ENCODE measurements at regions not wholly inside any gene's neighbourhood (a gene's known extent, or its start where the extent isn't known, plus 50 kb on each side); places are given as distances from the start of the nearest gene placed in this dataset.

DNA sequence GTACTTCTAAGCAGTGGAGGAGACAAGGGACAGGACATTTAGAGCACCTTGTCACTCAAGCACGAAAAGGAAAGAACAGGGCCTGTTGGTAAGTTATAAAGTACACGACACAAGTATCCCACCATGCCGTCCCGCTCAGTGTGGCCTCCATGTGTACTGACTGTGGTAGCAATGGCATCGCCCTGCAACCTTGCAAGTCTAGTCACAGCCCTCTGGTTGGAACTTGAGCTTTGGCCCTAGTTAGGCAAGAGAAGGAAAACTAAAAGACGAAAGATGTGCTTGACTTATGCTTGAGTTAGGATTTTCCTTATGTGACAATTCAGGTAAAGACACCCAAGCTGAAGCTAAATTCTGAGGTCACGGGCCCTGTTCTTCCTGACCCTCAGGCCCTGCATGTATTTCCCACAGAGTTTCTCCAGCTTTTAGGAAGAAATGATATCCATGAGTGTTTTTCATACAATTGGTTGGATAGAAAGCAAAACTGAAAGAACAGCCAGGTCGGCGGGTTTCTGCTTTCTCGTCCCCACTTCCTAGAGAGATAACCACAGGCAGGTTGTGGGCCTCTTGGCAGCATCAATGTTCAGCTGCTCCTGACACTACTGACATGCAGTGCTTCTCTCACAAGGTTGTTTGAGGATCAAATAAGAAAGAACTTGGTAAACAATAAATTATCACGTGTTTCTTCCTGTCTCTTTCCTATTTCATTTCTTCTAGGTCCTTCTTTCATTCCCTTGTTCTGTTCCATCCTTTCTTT, 216.2 kb downstream of the IRS2 start:
- FAIRE-seq: no peak
- no peak overlapping the region for H3K27ac ChIP-seq (ENCODE audit: control insufficient read depth, insufficient read depth, low read length)
- no peaks in the 10 kb centered on the region for H3K9me3 ChIP-seq (ENCODE audit: control insufficient read depth, low read depth, low read length)
- no peaks in the 10 kb centered on the region for H3K4me1 ChIP-seq (ENCODE audit: control insufficient read depth, extremely low read depth, insufficient read depth, low read length)
- H3K36me3 ChIP-seq (ENCODE audit: control insufficient read depth in 2 of 2, extremely low read depth in 1 of 2, insufficient read depth in 2 of 2, low read length in 2 of 2): no peaks in the 10 kb centered on the region
- H3K4me3 ChIP-seq (ENCODE audit: control insufficient read depth in 2 of 3, extremely low read depth in 1 of 3, insufficient read depth in 2 of 3, low read depth in 1 of 3, low read length in 3 of 3): no peak overlapping the region
- H3K79me2 ChIP-seq (ENCODE audit: control insufficient read depth, insufficient read depth, low read length): no peaks in the 10 kb centered on the region
- TF ChIP-seq, protein P1, sequence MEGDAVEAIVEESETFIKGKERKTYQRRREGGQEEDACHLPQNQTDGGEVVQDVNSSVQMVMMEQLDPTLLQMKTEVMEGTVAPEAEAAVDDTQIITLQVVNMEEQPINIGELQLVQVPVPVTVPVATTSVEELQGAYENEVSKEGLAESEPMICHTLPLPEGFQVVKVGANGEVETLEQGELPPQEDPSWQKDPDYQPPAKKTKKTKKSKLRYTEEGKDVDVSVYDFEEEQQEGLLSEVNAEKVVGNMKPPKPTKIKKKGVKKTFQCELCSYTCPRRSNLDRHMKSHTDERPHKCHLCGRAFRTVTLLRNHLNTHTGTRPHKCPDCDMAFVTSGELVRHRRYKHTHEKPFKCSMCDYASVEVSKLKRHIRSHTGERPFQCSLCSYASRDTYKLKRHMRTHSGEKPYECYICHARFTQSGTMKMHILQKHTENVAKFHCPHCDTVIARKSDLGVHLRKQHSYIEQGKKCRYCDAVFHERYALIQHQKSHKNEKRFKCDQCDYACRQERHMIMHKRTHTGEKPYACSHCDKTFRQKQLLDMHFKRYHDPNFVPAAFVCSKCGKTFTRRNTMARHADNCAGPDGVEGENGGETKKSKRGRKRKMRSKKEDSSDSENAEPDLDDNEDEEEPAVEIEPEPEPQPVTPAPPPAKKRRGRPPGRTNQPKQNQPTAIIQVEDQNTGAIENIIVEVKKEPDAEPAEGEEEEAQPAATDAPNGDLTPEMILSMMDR (optimal IDR thresholded peaks at IDR 0.05 in 1 of 3, IDR thresholded peaks at IDR 0.05 in 1 of 3, conservative IDR thresholded peaks at IDR 0.05 in 1 of 3; ENCODE audit: extremely low read depth in 1 of 3, insufficient read depth in 2 of 3, low read length in 3 of 3): no peak
- no peak for TF ChIP-seq EZH2 (IDR thresholded peaks at IDR 0.05; ENCODE audit: low read length)
- no peaks in the 10 kb centered on the region for H3K27me3 ChIP-seq (ENCODE audit: control insufficient read depth, extremely low read depth, insufficient read depth, low read length)
- H2AFZ ChIP-seq (ENCODE audit: control insufficient read depth, low read length): no peak overlapping the region
- dilution Hi-C loops (cut with MboI; ENCODE audit: extremely low pct_ligation_motif_present, low sequenced_read_pairs): no loop called here
- no peaks in the 10 kb centered on the region for H3K9me1 ChIP-seq (ENCODE audit: control insufficient read depth, extremely low read depth, insufficient read depth, low read length)
- H3K9ac ChIP-seq (ENCODE audit: control insufficient read depth, extremely low read depth, insufficient read depth, low read length): no peak overlapping the region
- no peaks in the 10 kb centered on the region for H4K20me1 ChIP-seq (ENCODE audit: control insufficient read depth, extremely low read depth, insufficient read depth, low read length)
- H3K4me2 ChIP-seq (ENCODE audit: control insufficient read depth, extremely low read depth, insufficient read depth, low read depth, low read length): no peak overlapping the region
- DNase-seq (ENCODE audit: low read depth, low spot score): no peak

DNA sequence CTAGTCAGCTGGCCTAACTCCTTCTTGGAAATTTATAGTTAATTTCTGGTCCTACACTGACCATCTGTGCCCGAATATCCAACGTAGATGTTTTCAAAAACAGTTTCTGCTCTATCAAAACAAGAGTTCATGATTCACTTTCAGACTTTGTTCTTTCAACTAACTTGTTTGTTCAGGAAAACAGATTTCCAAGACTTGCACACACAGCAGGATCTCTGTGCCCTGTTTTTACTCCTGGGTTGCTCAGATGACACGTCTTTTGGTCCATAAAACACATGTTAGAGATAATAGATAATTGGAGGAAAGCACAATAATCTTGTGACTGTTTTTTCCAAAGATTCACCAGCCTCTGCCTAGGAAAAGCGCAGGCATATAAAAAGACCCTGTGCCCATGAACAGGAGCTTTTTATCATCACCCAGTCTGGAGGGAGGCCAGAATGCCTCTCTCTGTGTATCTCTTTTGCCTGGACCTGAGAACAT, 218.0 kb downstream of the IRS2 start:
- Histone ChIP-seq H3K27me3 (ENCODE audit: control insufficient read depth, extremely low read depth, insufficient read depth, low read length) (no peaks in the 10 kb centered on the region), H3K27ac (ENCODE audit: control insufficient read depth, insufficient read depth, low read length) (no peak overlapping the region), H4K20me1 (ENCODE audit: control insufficient read depth, extremely low read depth, insufficient read depth, low read length) (no peaks in the 10 kb centered on the region), H3K9me1 (ENCODE audit: control insufficient read depth, extremely low read depth, insufficient read depth, low read length) (no peaks in the 10 kb centered on the region), H3K4me2 (ENCODE audit: control insufficient read depth, extremely low read depth, insufficient read depth, low read depth, low read length) (no peak overlapping the region), H3K9me3 (ENCODE audit: control insufficient read depth, low read depth, low read length) (no peaks in the 10 kb centered on the region), H3K4me3 (ENCODE audit: control insufficient read depth in 2 of 3, extremely low read depth in 1 of 3, insufficient read depth in 2 of 3, low read depth in 1 of 3, low read length in 3 of 3) (no peak overlapping the region), H3K79me2 (ENCODE audit: control insufficient read depth, insufficient read depth, low read length) (no peaks in the 10 kb centered on the region), H3K4me1 (ENCODE audit: control insufficient read depth, extremely low read depth, insufficient read depth, low read length) (no peaks in the 10 kb centered on the region), H2AFZ (ENCODE audit: control insufficient read depth, low read length) (no peak overlapping the region), H3K36me3 (ENCODE audit: control insufficient read depth in 2 of 2, extremely low read depth in 1 of 2, insufficient read depth in 2 of 2, low read length in 2 of 2) (no peaks in the 10 kb centered on the region), H3K9ac (ENCODE audit: control insufficient read depth, extremely low read depth, insufficient read depth, low read length) (no peak overlapping the region)
- peak; percentile 5 for FAIRE-seq
- dilution Hi-C loops (cut with MboI; ENCODE audit: extremely low pct_ligation_motif_present, low sequenced_read_pairs): no loop called here
- no peak for TF ChIP-seq EZH2 (IDR thresholded peaks at IDR 0.05; ENCODE audit: low read length)
- TF ChIP-seq, protein P1 (optimal IDR thresholded peaks at IDR 0.05 in 1 of 3, IDR thresholded peaks at IDR 0.05 in 1 of 3, conservative IDR thresholded peaks at IDR 0.05 in 1 of 3; ENCODE audit: extremely low read depth in 1 of 3, insufficient read depth in 2 of 3, low read length in 3 of 3): no peak
- no peak for DNase-seq (ENCODE audit: low read depth, low spot score)
